Body of pancreas (tissue), 4 donors: ENCODE measurements at regions not wholly inside any gene's neighbourhood (a gene's known extent, or its start where the extent isn't known, plus 50 kb on each side); places are given as distances from the start of the nearest gene placed in this dataset.

ENCODE experiments used
- POLR2A ChIP-seq, 3 donors: fragments of 450-650 bp; IDR thresholded peaks; one replicate each; pipeline ENCODE4 v1.6.1; 2016; ENCODE audit warnings: antibody characterized with exemption in 3 of 3, mild to moderate bottlenecking in 2 of 3
- TF ChIP-seq, protein P1 (sequence below), 7 experiments: fragments of 450-650 bp in 4 of 7; fragments of 200-600 bp in 3 of 7; sonication (generic) in 3 of 7; IDR thresholded peaks; one replicate each; pipeline ENCODE4 v1.5.1; 2016 to 2019; ENCODE audit warnings: antibody characterized with exemption in 7 of 7

DNA sequence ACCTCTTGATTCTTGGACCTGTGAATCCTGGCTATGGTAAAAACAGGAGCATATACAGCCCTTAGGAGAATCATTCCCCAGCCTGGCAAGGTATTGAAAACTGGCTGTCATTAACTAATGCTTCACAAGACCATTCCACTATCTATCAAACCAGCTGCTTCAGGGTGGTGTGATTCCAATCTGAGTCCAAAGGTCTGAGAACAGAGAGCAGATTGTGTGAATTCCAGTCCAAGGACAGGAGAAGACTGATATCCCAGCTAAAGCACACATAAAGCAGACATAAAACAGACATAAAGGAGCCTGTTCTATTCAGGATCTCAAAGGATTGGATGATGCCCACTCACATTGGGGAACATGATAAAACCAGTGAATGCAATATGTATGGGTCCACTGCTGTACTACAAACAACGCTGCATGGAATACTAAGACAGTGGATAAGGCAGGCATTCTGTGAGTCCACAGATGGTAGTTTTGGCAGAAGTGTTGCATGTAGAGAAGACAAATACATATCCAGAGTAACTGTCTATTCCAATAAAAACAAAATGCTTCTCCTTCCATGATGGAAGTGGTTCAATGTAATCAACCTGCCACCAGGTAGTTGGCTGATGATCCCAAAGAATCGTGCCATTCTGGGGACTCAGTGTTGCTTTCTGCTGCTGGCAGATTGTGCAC, 363.9 kb downstream of the KCNJ3 start:
- no peak for TF ChIP-seq POLR2A (IDR thresholded peaks at IDR 0.05)
- TF ChIP-seq, protein P1, sequence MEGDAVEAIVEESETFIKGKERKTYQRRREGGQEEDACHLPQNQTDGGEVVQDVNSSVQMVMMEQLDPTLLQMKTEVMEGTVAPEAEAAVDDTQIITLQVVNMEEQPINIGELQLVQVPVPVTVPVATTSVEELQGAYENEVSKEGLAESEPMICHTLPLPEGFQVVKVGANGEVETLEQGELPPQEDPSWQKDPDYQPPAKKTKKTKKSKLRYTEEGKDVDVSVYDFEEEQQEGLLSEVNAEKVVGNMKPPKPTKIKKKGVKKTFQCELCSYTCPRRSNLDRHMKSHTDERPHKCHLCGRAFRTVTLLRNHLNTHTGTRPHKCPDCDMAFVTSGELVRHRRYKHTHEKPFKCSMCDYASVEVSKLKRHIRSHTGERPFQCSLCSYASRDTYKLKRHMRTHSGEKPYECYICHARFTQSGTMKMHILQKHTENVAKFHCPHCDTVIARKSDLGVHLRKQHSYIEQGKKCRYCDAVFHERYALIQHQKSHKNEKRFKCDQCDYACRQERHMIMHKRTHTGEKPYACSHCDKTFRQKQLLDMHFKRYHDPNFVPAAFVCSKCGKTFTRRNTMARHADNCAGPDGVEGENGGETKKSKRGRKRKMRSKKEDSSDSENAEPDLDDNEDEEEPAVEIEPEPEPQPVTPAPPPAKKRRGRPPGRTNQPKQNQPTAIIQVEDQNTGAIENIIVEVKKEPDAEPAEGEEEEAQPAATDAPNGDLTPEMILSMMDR (IDR thresholded peaks at IDR 0.05), result no peak
